SK-N-SH treated with all-trans-retinoic acid at 6 μM for 48 hours (cell line): ENCODE measurements at regions not wholly inside any gene's neighbourhood (a gene's known extent, or its start where the extent isn't known, plus 50 kb on each side); places are given as distances from the start of the nearest gene placed in this dataset.

Experiments
- ATAC-seq: fragments of 200-7000 bp; cut with Tn5 transposase; 3 replicates; pipeline ENCODE4 v1.9.1; 2020; ENCODE audit warnings: mild to moderate bottlenecking, moderate library complexity
- ARNTL ChIP-seq: fragments of 450-650 bp; formaldehyde crosslinking; IDR thresholded peaks from 2 replicates; pipeline ENCODE4 v1.5.0; 2020; ENCODE audit warnings: low read depth, mild to moderate bottlenecking, moderate library complexity, borderline replicate concordance
- BACH2 ChIP-seq: fragments of 250-450 bp; sonication (Bioruptor Pico); IDR thresholded peaks from 2 replicates; pipeline ENCODE4 v1.9.0; 2021; ENCODE audit warnings: mild to moderate bottlenecking, borderline replicate concordance
- CREB5 ChIP-seq: fragments of 250-450 bp; sonication (Bioruptor Pico); IDR thresholded peaks from 2 replicates; pipeline ENCODE4 v1.5.1; 2020; ENCODE audit warnings: low read depth, mild to moderate bottlenecking, moderate library complexity
- CSDC2 ChIP-seq: fragments of 250-450 bp; sonication (Bioruptor Pico); IDR thresholded peaks from 2 replicates; pipeline ENCODE4 v1.5.0; 2020; ENCODE audit warnings: mild to moderate bottlenecking, moderate library complexity
- ESRRG ChIP-seq: fragments of 250-450 bp; sonication (Bioruptor Pico); IDR thresholded peaks from 2 replicates; pipeline ENCODE4 v1.6.1; 2021; ENCODE audit warnings: mild to moderate bottlenecking
- GLIS3 ChIP-seq: fragments of 250-450 bp; sonication (Bioruptor Pico); IDR thresholded peaks from 2 replicates; pipeline ENCODE4 v1.5.0; 2020; ENCODE audit warnings: mild to moderate bottlenecking, moderate library complexity
- ISL1 ChIP-seq: fragments of 250-450 bp; sonication (Bioruptor Pico); IDR thresholded peaks from 2 replicates; pipeline ENCODE4 v2.1.2; 2022; ENCODE audit warnings: mild to moderate bottlenecking, moderate library complexity
- OSR1 ChIP-seq: fragments of 250-450 bp; sonication (Bioruptor Pico); IDR thresholded peaks from 2 replicates; pipeline ENCODE4 v1.8.0; 2022; ENCODE audit warnings: moderate library complexity, mild to moderate bottlenecking, inconsistent platforms
- PATZ1 ChIP-seq: fragments of 250-450 bp; sonication (Bioruptor Pico); IDR thresholded peaks from 2 replicates; pipeline ENCODE4 v1.8.0; 2020; ENCODE audit warnings: mild to moderate bottlenecking, moderate library complexity, borderline replicate concordance
- PPARA ChIP-seq: fragments of 250-450 bp; sonication (Bioruptor Pico); IDR thresholded peaks from 2 replicates; pipeline ENCODE4 v1.5.0; 2020; ENCODE audit warnings: mild to moderate bottlenecking, borderline replicate concordance
- SNAI2 ChIP-seq: fragments of 250-450 bp; sonication (Bioruptor Pico); IDR thresholded peaks from 2 replicates; pipeline ENCODE4 v1.5.0; 2020; ENCODE audit warnings: mild to moderate bottlenecking, moderate library complexity
- TCF4 ChIP-seq: fragments of 250-450 bp; sonication (Bioruptor Pico); IDR thresholded peaks from 2 replicates; pipeline ENCODE4 v1.8.0; 2021; ENCODE audit warnings: mild to moderate bottlenecking, moderate library complexity, borderline replicate concordance
- TOX ChIP-seq: fragments of 250-450 bp; sonication (Bioruptor Pico); IDR thresholded peaks from 2 replicates; pipeline ENCODE4 v1.8.0; 2021; ENCODE audit warnings: mild to moderate bottlenecking, moderate library complexity, borderline replicate concordance
- TSHZ2 ChIP-seq: fragments of 250-450 bp; sonication (Bioruptor Pico); IDR thresholded peaks from 2 replicates; pipeline ENCODE4 v1.5.0; 2020; ENCODE audit warnings: mild to moderate bottlenecking, moderate library complexity
- ZC3H10 ChIP-seq: fragments of 250-450 bp; sonication (Bioruptor Pico); IDR thresholded peaks from 2 replicates; pipeline ENCODE4 v1.5.1; 2021; ENCODE audit warnings: mild to moderate bottlenecking, moderate library complexity
- ZFP3 ChIP-seq: fragments of 250-450 bp; sonication (Bioruptor Pico); IDR thresholded peaks from 2 replicates; pipeline ENCODE4 v1.5.0; 2020; ENCODE audit warnings: mild to moderate bottlenecking, moderate library complexity
- ZNF565 ChIP-seq: fragments of 450-650 bp; formaldehyde crosslinking; conservative IDR thresholded peaks from 2 replicates; pipeline ENCODE4 v1.5.0; 2020; ENCODE audit warnings: low read depth, mild to moderate bottlenecking, moderate library complexity
- ZNF70 ChIP-seq: fragments of 450-650 bp; formaldehyde crosslinking; IDR thresholded peaks from 2 replicates; pipeline ENCODE4 v1.5.0; 2020; ENCODE audit warnings: mild to moderate bottlenecking, moderate library complexity
- ZNF8 ChIP-seq: fragments of 450-650 bp; formaldehyde crosslinking; IDR thresholded peaks from 2 replicates; pipeline ENCODE4 v1.5.0; 2020; ENCODE audit warnings: mild to moderate bottlenecking, moderate library complexity
- TF ChIP-seq, protein P1 (sequence below): fragments of 250-450 bp; sonication (Bioruptor Pico); IDR thresholded peaks from 2 replicates; pipeline ENCODE4 v1.5.1; 2021; ENCODE audit warnings: mild to moderate bottlenecking, moderate library complexity

GRCh38 chr12:108043750-108044533, 85.1 kb upstream of the WSCD2 start:
- no peak for TF ChIP-seq TCF4 (CRISPR knock-in tag)
- no peak for TF ChIP-seq PATZ1
- no peak for TF ChIP-seq GLIS3 (CRISPR knock-in tag)
- no peak for TF ChIP-seq ZC3H10 (CRISPR knock-in tag)
- TF ChIP-seq ESRRG (CRISPR knock-in tag), result no peak
- TF ChIP-seq ZFP3, result no peak
- TF ChIP-seq TOX (CRISPR knock-in tag), result no peak
- TF ChIP-seq ZNF70 (CRISPR knock-in tag), result no peak
- TF ChIP-seq, protein P1, sequence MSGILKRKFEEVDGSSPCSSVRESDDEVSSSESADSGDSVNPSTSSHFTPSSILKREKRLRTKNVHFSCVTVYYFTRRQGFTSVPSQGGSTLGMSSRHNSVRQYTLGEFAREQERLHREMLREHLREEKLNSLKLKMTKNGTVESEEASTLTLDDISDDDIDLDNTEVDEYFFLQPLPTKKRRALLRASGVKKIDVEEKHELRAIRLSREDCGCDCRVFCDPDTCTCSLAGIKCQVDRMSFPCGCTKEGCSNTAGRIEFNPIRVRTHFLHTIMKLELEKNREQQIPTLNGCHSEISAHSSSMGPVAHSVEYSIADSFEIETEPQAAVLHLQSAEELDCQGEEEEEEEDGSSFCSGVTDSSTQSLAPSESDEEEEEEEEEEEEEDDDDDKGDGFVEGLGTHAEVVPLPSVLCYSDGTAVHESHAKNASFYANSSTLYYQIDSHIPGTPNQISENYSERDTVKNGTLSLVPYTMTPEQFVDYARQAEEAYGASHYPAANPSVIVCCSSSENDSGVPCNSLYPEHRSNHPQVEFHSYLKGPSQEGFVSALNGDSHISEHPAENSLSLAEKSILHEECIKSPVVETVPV (CRISPR knock-in tag), result no peak
- no peak for TF ChIP-seq ISL1 (CRISPR knock-in tag)
- no peak for TF ChIP-seq SNAI2 (CRISPR knock-in tag)
- TF ChIP-seq CREB5, result no peak
- TF ChIP-seq PPARA (CRISPR knock-in tag), result no peak
- no peak for TF ChIP-seq ZNF8 (CRISPR knock-in tag)
- no peak for TF ChIP-seq TSHZ2 (CRISPR knock-in tag)
- no peak for TF ChIP-seq CSDC2 (CRISPR knock-in tag)
- no peak for TF ChIP-seq ZNF565 (CRISPR knock-in tag)
- no peak for TF ChIP-seq OSR1
- TF ChIP-seq, all 23 proteins: peak for 0
- no peak for ATAC-seq

GRCh38 chr12:108046135-108046534, 83.0 kb upstream of the WSCD2 start:
- no peak for ATAC-seq
- TF ChIP-seq PATZ1 (no peak), SNAI2 (CRISPR knock-in tag) (no peak), BACH2 (CRISPR knock-in tag) (no peak), GLIS3 (CRISPR knock-in tag) (no peak), ESRRG (CRISPR knock-in tag) (no peak), TOX (CRISPR knock-in tag) (no peak), ISL1 (CRISPR knock-in tag) (no peak), ZNF565 (CRISPR knock-in tag) (no peak), TCF4 (CRISPR knock-in tag) (no peak), CREB5 (no peak), OSR1 (no peak), PPARA (CRISPR knock-in tag) (no peak), ZNF70 (CRISPR knock-in tag) (no peak), ZC3H10 (CRISPR knock-in tag) (no peak), CSDC2 (CRISPR knock-in tag) (no peak), TSHZ2 (CRISPR knock-in tag) (no peak), ZFP3 (no peak), ARNTL (no peak)
- TF ChIP-seq, protein P1 (CRISPR knock-in tag), result no peak
